ENCODE measurements at regions not wholly inside any gene's neighbourhood (a gene's known extent, or its start where the extent isn't known, plus 50 kb on each side); places are given as distances from the start of the nearest gene placed in this dataset.

GRCh38 chr17:27991462-27991993 is 50.9 kb upstream of the NLK start:
- FAIRE-seq = no peak

More at GRCh38 chr17:27991462-27991993, 50.9 kb upstream of the NLK start:
- DNase-seq (ENCODE audit: insufficient read length, low spot score) = no peak
